ENCODE measurements at regions not wholly inside any gene's neighbourhood (a gene's known extent, or its start where the extent isn't known, plus 50 kb on each side); places are given as distances from the start of the nearest gene placed in this dataset.
A peak's percentile ranks its signal among the peaks of the same experiment; 100 is the strongest.

GRCh38 chr9:26061948-26062575, 383.8 kb upstream of the TUSC1 start:
- DNase-seq (ENCODE audit: low spot score): no peak

GRCh38 chr9:26058111-26058895, 380.1 kb upstream of the TUSC1 start:
- DNase-seq (ENCODE audit: low spot score): no peak

GRCh38 chr9:26057050-26057449, 378.8 kb upstream of the TUSC1 start:
- no peak for DNase-seq (ENCODE audit: low spot score)

- DNase-seq (ENCODE audit: low spot score): no peak
Observed at GRCh38 chr9:26054600-26055520, 376.6 kb upstream of the TUSC1 start.

GRCh38 chr9:26053954-26054353, 375.7 kb upstream of the TUSC1 start:
- DNase-seq (ENCODE audit: low spot score): no peak

GRCh38 chr9:26043431-26043830, 365.2 kb upstream of the TUSC1 start:
- DNase-seq (ENCODE audit: low spot score): no peak

GRCh38 chr9:26034786-26035185, 356.5 kb upstream of the TUSC1 start:
- DNase-seq (ENCODE audit: low spot score): no peak

- DNase-seq (ENCODE audit: low spot score): no peak
Observed at GRCh38 chr9:26033336-26033735, 355.1 kb upstream of the TUSC1 start.

- no peak for DNase-seq (ENCODE audit: low spot score)
Observed at GRCh38 chr9:26026423-26027100, 348.3 kb upstream of the TUSC1 start.

- DNase-seq (ENCODE audit: low spot score): no peak
Observed at GRCh38 chr9:26013199-26013598, 335.0 kb upstream of the TUSC1 start.

- DNase-seq (ENCODE audit: low spot score): no peak
Observed at GRCh38 chr9:26012797-26013196, 334.6 kb upstream of the TUSC1 start.

- DNase-seq (ENCODE audit: low spot score): no peak
Observed at GRCh38 chr9:25994605-25995004, 316.4 kb upstream of the TUSC1 start.

- DNase-seq (ENCODE audit: low spot score): no peak
Observed at GRCh38 chr9:25990376-25990775, 312.1 kb upstream of the TUSC1 start.

- DNase-seq (ENCODE audit: low spot score): no peak
Observed at GRCh38 chr9:25975667-25976066, 297.4 kb upstream of the TUSC1 start.

GRCh38 chr9:25964239-25964638, 286.0 kb upstream of the TUSC1 start:
- DNase-seq (ENCODE audit: low spot score): peak; percentile 51

GRCh38 chr9:25960178-25960577, 281.9 kb upstream of the TUSC1 start:
- no peak for DNase-seq (ENCODE audit: low spot score)

- DNase-seq (ENCODE audit: low spot score): no peak
Observed at GRCh38 chr9:25954209-25954608, 276.0 kb upstream of the TUSC1 start.

- no peak for DNase-seq (ENCODE audit: low spot score)
Observed at GRCh38 chr9:25948182-25948581, 269.9 kb upstream of the TUSC1 start.

- DNase-seq (ENCODE audit: low spot score): no peak
Observed at GRCh38 chr9:25939126-25939525, 260.9 kb upstream of the TUSC1 start.

GRCh38 chr9:25936031-25936430, 257.8 kb upstream of the TUSC1 start:
- DNase-seq (ENCODE audit: low spot score): no peak

GRCh38 chr9:25935188-25935587, 256.9 kb upstream of the TUSC1 start:
- DNase-seq (ENCODE audit: low spot score): no peak

GRCh38 chr9:25918761-25919160, 240.5 kb upstream of the TUSC1 start:
- DNase-seq (ENCODE audit: low spot score): no peak

Measured in LoVo (cell line).